ENCODE measurements at regions not wholly inside any gene's neighbourhood (a gene's known extent, or its start where the extent isn't known, plus 50 kb on each side); places are given as distances from the start of the nearest gene placed in this dataset.

DNA sequence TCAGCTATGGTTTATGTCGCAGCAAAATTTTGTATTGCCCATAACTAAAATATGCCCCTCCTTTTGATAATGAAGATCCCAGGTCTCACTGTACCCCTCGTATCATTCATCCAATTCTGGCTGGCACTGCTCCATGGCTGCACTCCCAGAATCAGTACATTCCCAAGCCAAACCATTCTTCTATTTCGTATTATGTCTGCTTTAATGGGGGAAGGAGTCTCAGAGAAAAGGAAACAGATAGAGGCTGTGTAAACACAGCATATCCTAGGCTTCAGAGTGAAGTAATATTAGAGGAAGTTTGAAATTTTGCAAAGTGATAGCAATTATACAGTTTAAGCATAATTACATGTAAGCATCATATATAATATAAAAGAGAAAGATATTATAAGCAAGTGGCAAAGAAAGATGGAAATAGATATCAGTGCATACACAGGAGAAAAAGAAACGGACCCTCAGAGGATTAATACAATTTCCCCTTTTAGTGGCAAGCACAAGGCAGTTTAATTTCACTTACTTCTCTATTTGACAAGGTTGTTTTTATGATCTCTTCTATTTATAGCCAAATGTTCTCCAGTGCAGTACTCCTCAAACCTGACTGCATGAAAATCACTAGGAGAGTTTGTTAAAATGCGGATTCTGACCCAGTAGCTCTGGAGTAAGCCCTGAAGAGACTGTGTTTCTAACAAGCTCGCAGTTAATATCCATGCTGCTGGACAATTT is 56.5 kb upstream of the TENT5A start:
- no peak overlapping the region for H3K27ac Mint-ChIP-seq
- H3K14ac ChIP-seq (ENCODE audit: insufficient read depth, low read length), result no peak overlapping the region
- no peak overlapping the region for H3K4me3 Mint-ChIP-seq

More for the DNA sequence above, 56.5 kb upstream of the TENT5A start:
- H2BK15ac ChIP-seq (ENCODE audit: low read depth, low read length), result no peak overlapping the region
- no peaks in the 10 kb centered on the region for H3K79me1 ChIP-seq (ENCODE audit: insufficient read depth, low read depth, low read length, poor library complexity, severe bottlenecking)
- H3K9ac ChIP-seq (ENCODE audit: extremely low read depth, insufficient read length, low read length), result no peak overlapping the region
- no peak overlapping the region for H4K5ac ChIP-seq (ENCODE audit: insufficient read length, low read depth, low read length)
- H2BK5ac ChIP-seq (ENCODE audit: insufficient read length, low read length), result no peak overlapping the region
- no CpG with 5 or more reads among the region's 6 CpGs for WGBS (ENCODE audit: extremely low coverage, insufficient read length, low lambda C conversion rate)
- H3K56ac ChIP-seq (ENCODE audit: insufficient read length, low read depth, low read length), result no peak overlapping the region
- H3K36me3 Mint-ChIP-seq (ENCODE audit: insufficient read depth in 1 of 3, low read depth in 3 of 3), result no peaks in the 10 kb centered on the region
- no peak overlapping the region for H2BK120ac ChIP-seq (ENCODE audit: low read depth, low read length, poor library complexity, severe bottlenecking)
- no peak overlapping the region for H2AK5ac ChIP-seq (ENCODE audit: insufficient read length, low read length)
- no peak overlapping the region for H3K18ac ChIP-seq (ENCODE audit: insufficient read length, low read depth, low read length)
- H3T11ph ChIP-seq (ENCODE audit: low read length), result no peak overlapping the region
- H3K27ac ChIP-seq (ENCODE audit: insufficient read length, low read depth, low read length), result no peak overlapping the region
- TF ChIP-seq CTCF (conservative IDR thresholded peaks at IDR 0.05), result no peak
- no peaks in the 10 kb centered on the region for H3K9me3 ChIP-seq (ENCODE audit: control insufficient read depth, low read depth, low read length)
- no peak overlapping the region for H2BK12ac ChIP-seq (ENCODE audit: insufficient read length, low read depth, low read length)
- no peak overlapping the region for H2AFZ ChIP-seq (ENCODE audit: low read length)
- no peaks in the 10 kb centered on the region for H3K79me2 ChIP-seq (ENCODE audit: insufficient read depth, low read length)
- no peaks in the 10 kb centered on the region for H4K20me1 ChIP-seq (ENCODE audit: control insufficient read depth, insufficient read depth, insufficient read length)
- H3K27me3 Mint-ChIP-seq (ENCODE audit: low read depth), result no peaks in the 10 kb centered on the region
- no peaks in the 10 kb centered on the region for H3K27me3 ChIP-seq (ENCODE audit: insufficient read depth, low read length)
- DNase-seq, result no peak
- H2BK20ac ChIP-seq (ENCODE audit: low read depth, low read length, poor library complexity, severe bottlenecking), result no peak overlapping the region
- H3K4me1 Mint-ChIP-seq, result peaks cover 0 to 2% of the 10 kb centered on the region in 2 experiments; a peak in 1 of 4 replicates
- H3K9me3 Mint-ChIP-seq, result no peaks in the 10 kb centered on the region
- no peak overlapping the region for H4K8ac ChIP-seq (replicated peaks; ENCODE audit: insufficient read length, low read depth, low read length)
- H3K4me1 ChIP-seq (ENCODE audit: insufficient read depth, low read length), result no peaks in the 10 kb centered on the region
- H4K91ac ChIP-seq (ENCODE audit: insufficient read length, low read depth, low read length), result no peak overlapping the region
- no peak overlapping the region for H3K4ac ChIP-seq (ENCODE audit: low read depth, low read length)
- no peak overlapping the region for H3K4me2 ChIP-seq (ENCODE audit: insufficient read depth, insufficient read length, low read length)
- no peaks in the 10 kb centered on the region for H3K23me2 ChIP-seq (ENCODE audit: insufficient read length, low read depth, low read length, poor library complexity, severe bottlenecking)
- H3K23ac ChIP-seq (ENCODE audit: insufficient read length, low read depth, low read length), result no peak overlapping the region

All from H9 (cell line).